ENCODE measurements at regions not wholly inside any gene's neighbourhood (a gene's known extent, or its start where the extent isn't known, plus 50 kb on each side); places are given as distances from the start of the nearest gene placed in this dataset.

DNA sequence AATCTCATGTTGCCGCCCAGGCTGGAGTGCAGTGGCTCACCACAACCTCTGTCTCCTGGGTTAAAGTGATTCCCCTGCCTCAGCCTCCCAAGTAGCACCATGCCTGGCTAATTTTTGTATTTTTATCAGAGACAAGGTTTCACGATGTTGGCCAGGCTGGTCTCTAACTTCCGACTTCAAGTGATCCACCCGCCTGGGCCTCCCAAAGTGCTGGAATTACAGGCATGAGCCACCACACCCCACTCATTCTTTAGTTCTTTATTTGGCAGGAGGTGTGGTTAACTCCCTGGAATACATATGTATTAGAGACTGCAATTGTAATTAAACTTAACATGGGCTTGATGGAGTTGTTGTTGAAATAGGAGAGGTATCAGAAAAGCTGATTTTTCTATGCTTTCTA, 1396.9 kb upstream of the IGFBP7 start:
- TF ChIP-seq, protein P1, sequence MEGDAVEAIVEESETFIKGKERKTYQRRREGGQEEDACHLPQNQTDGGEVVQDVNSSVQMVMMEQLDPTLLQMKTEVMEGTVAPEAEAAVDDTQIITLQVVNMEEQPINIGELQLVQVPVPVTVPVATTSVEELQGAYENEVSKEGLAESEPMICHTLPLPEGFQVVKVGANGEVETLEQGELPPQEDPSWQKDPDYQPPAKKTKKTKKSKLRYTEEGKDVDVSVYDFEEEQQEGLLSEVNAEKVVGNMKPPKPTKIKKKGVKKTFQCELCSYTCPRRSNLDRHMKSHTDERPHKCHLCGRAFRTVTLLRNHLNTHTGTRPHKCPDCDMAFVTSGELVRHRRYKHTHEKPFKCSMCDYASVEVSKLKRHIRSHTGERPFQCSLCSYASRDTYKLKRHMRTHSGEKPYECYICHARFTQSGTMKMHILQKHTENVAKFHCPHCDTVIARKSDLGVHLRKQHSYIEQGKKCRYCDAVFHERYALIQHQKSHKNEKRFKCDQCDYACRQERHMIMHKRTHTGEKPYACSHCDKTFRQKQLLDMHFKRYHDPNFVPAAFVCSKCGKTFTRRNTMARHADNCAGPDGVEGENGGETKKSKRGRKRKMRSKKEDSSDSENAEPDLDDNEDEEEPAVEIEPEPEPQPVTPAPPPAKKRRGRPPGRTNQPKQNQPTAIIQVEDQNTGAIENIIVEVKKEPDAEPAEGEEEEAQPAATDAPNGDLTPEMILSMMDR (IDR thresholded peaks at IDR 0.05; ENCODE audit: insufficient read depth, low read depth, low read length, missing control alignments) = no peak
- no peak for DNase-seq (ENCODE audit: low read depth)
- H3K4me3 ChIP-seq (ENCODE audit: low read depth, low read length) = no peak overlapping the region

- no peak for DNase-seq (ENCODE audit: low read depth)
- H3K4me3 ChIP-seq (ENCODE audit: low read depth, low read length) = no peak overlapping the region
- TF ChIP-seq, protein P1 (IDR thresholded peaks at IDR 0.05; ENCODE audit: insufficient read depth, low read depth, low read length, missing control alignments) = no peak
These were observed 1392.7 kb upstream of the IGFBP7 start for GRCh38 chr4:58502839-58503238.

- TF ChIP-seq, protein P1 (IDR thresholded peaks at IDR 0.05; ENCODE audit: insufficient read depth, low read depth, low read length, missing control alignments) = no peak
- H3K4me3 ChIP-seq (ENCODE audit: low read depth, low read length) = no peak overlapping the region
- no peak for DNase-seq (ENCODE audit: low read depth)
These were observed 1389.0 kb upstream of the IGFBP7 start for GRCh38 chr4:58499182-58499581.

DNA sequence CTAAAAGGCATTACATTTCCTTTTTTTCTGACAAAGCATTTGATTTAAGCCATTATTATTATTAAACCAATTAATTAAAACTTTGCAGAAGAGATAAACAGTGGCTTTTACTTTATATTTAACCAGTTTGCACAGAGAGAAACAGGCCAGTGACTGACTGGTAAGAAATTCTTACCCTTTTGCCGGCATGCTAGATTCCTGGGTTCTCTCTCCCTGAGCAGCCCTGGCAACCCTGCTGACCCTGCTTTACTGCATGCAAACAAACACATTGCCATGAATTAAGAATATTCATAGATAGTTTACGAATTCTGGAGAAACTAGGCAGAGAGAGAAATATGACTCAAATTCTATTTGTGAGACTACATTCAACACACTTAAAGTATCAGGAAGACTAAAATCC, 1381.4 kb upstream of the IGFBP7 start:
- TF ChIP-seq, protein P1 (IDR thresholded peaks at IDR 0.05; ENCODE audit: insufficient read depth, low read depth, low read length, missing control alignments) = no peak
- no peak for DNase-seq (ENCODE audit: low read depth)

DNA sequence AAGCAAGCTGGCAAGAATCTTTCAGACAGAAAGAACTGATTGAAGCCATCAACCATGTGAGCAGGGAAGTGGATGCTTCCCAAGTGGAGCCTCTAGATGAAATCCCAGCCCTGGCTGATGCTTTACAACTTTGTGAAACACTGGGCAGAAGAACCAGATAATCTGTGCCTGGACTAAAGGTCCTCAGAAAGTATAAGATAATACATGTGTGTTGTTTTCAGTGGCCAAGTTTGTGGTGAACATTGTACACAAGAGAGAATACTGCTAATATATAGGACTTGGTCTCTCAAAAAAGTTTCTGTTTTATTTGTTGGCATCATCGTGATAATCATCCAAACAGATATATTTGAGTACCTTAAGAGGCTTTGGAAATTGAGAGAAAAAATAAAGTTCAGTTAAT, 1367.8 kb upstream of the IGFBP7 start:
- TF ChIP-seq, protein P1 (IDR thresholded peaks at IDR 0.05; ENCODE audit: insufficient read depth, low read depth, low read length, missing control alignments) = no peak
- no peak overlapping the region for H3K4me3 ChIP-seq (ENCODE audit: low read depth, low read length)
- DNase-seq (ENCODE audit: low read depth) = no peak

More for the DNA sequence above, 1381.4 kb upstream of the IGFBP7 start:
- no peak overlapping the region for H3K4me3 ChIP-seq (ENCODE audit: low read depth, low read length)

DNA sequence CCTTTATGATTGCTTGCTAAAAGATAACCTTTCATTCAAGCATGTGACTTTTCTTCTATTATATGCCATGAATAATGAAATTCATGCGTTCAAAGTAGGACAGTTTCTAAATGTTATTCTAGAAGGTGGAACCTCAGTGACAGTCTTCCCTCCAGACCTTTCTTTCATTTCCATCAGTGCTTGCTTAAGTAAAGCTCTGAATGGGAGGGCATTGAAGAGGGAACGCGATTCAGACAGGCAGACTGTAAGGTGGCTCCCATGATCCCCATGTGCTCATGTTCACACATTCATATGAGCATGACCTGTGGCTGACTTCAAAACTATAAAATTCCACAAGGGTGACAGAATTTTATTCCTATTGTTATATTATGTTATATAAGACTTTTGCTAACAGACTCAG, 1367.3 kb upstream of the IGFBP7 start:
- no peak for DNase-seq (ENCODE audit: low read depth)
- no peak overlapping the region for H3K4me3 ChIP-seq (ENCODE audit: low read depth, low read length)
- TF ChIP-seq, protein P1 (IDR thresholded peaks at IDR 0.05; ENCODE audit: insufficient read depth, low read depth, low read length, missing control alignments) = no peak

GRCh38 chr4:58475097-58475496, 1364.9 kb upstream of the IGFBP7 start:
- no peak overlapping the region for H3K4me3 ChIP-seq (ENCODE audit: low read depth, low read length)
- DNase-seq (ENCODE audit: low read depth) = no peak
- TF ChIP-seq, protein P1 (IDR thresholded peaks at IDR 0.05; ENCODE audit: insufficient read depth, low read depth, low read length, missing control alignments) = no peak

All from GM12865 (cell line).